IPS-18c (cell line): ENCODE measurements at regions not wholly inside any gene's neighbourhood (a gene's known extent, or its start where the extent isn't known, plus 50 kb on each side); places are given as distances from the start of the nearest gene placed in this dataset.
"Not testable (repeated sequence)": the region's sequence is repeated elsewhere in the genome, so short reads cannot be mapped to it uniquely, and the experiment has no call there.

Experiments used
- H3K4me3 ChIP-seq: 2 replicates; pipeline ENCODE4 v1.7.0; 2013; ENCODE audit warnings: low read depth, mild to moderate bottlenecking, low read length, moderate library complexity; ENCODE audit not compliant: insufficient read depth
- H3K9me3 ChIP-seq: one replicate; pipeline ENCODE4 v1.6.1; 2013; ENCODE audit warnings: mild to moderate bottlenecking, low read length, moderate library complexity; ENCODE audit not compliant: control insufficient read depth, insufficient read depth

DNA sequence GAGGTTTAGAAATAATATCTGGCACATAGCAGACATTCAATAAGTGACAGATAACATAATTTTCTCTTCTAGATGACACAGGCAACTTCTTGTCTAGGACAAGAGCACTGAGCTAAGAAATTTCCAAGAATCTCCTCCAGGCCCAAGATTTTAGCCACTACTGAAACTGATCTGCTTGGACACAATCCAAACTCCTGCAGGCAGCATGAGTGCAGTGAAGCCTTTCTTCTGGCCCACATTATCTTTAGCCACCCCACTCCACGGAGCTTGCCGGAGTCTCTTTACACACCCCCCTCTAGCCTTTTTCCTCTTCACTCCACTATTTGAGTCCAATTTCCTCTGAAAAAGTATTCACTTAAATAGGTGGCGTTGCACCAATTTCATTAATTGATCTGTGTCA, 142.9 kb upstream of the DUSP10 start:
- no peak overlapping the region for H3K4me3 ChIP-seq
- no peaks in the 10 kb centered on the region for H3K9me3 ChIP-seq

DNA sequence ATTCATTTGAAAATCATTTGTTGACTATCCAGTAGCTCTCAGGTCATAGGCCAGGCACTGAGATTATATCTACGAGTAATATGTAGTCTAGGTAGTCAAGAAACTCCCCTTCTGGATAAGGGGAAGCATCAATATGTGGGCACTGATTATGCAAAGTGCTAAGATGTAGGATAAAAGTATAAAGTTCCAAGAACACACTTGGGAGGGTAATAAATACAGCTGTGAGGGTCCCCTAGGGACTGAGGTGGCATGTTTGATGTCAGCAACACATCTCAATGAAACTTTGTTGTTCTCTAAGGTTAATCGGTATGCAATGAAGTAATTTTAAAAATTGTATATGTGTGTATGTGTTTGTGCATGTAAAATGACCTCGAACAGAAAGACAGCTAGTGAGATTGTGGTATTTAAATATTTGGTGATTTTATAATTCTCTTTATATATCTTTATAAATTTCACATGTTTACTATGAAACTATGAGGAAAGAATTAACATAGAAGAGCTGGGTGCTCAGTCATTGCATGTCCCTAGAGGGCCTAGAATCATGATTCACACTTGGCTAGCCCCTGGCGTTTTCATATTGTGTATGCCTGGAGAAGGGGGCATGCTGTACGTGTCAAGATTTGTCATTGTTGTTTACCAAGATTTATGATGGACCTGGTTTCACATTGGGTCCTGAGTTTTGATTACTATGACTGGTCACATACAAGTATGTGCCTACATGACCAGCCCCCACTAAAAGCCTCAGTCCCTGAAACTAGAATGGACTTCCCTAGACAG, 140.1 kb upstream of the DUSP10 start:
- H3K9me3 ChIP-seq = no peaks in the 10 kb centered on the region
- H3K4me3 ChIP-seq = no peak overlapping the region

GRCh38 chr1:221880182-221880581, 138.3 kb upstream of the DUSP10 start:
- H3K9me3 ChIP-seq = no peaks in the 10 kb centered on the region
- no peak overlapping the region for H3K4me3 ChIP-seq

GRCh38 chr1:221878134-221878533, 136.2 kb upstream of the DUSP10 start:
- Histone ChIP-seq H3K9me3 (no peaks in the 10 kb centered on the region), H3K4me3 (no peak overlapping the region)

DNA sequence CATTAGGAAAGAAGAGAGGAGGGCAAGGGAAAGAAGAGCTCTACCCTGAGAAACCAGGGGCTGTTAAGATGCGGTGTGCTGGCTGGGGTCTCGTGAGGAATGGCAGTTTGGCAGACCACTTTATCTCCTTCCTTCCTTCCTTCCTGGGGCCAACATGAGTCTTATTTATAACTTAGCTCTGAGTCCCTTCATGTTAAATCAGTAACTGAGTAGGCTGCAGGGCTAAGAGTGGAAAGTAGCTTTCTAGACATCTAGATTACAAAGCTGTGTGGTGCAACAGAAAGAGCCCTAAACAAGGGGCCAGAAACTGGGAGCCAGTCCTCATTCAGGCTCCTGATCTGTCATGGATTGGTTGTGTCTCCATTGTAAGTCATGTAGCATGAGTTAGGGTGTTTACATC, 135.4 kb upstream of the DUSP10 start:
- no peak overlapping the region for H3K4me3 ChIP-seq
- H3K9me3 ChIP-seq = no peaks in the 10 kb centered on the region

DNA sequence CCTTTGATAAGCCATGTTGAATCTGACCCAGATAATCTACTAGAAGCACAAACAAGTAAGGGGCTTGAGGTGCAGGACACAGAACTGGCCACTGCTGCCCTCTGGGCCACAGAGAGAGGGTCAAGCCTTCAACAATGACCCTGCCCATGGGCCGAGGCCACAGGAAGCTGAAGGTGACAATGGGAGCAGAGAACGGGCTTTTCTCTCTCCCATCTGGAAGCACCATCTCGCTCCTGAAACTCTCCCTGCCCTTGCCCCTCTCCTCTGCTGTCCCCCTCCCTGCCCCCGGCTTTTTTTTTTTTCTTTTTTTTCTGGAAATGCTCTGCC, 133.1 kb upstream of the DUSP10 start:
- no peaks in the 10 kb centered on the region for H3K9me3 ChIP-seq
- no peak overlapping the region for H3K4me3 ChIP-seq

- no peak overlapping the region for H3K4me3 ChIP-seq
Measured at GRCh38 chr1:221874285-221875003, 132.6 kb upstream of the DUSP10 start.

GRCh38 chr1:221873673-221874072, 131.8 kb upstream of the DUSP10 start:
- no peaks in the 10 kb centered on the region for H3K9me3 ChIP-seq
- no peak overlapping the region for H3K4me3 ChIP-seq

More at GRCh38 chr1:221874285-221875003, 132.6 kb upstream of the DUSP10 start:
- H3K9me3 ChIP-seq = no peaks in the 10 kb centered on the region

DNA sequence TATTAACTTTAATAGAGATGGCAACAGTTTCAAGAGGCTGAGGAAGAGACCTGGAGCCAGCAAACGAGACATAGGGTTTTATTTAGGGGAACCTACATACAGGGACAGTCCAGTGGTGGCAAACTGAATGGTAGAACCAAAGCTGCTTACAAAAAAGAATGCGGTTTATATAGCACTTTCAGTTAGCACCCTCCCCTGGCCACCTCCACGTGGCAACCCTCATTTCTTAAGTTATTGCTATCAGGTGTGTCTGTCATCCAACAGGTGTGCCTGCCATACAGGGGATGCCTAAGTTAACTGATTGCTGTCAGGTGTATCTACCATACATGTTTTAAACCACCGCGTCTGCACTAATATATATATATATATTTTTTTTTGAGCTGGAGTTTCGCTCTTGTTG, 129.2 kb upstream of the DUSP10 start:
- Histone ChIP-seq H3K4me3 (no peak overlapping the region), H3K9me3 (no peaks in the 10 kb centered on the region)

GRCh38 chr1:221869779-221870178, 127.9 kb upstream of the DUSP10 start:
- H3K4me3 ChIP-seq = no peak overlapping the region
- H3K9me3 ChIP-seq = no peaks in the 10 kb centered on the region

DNA sequence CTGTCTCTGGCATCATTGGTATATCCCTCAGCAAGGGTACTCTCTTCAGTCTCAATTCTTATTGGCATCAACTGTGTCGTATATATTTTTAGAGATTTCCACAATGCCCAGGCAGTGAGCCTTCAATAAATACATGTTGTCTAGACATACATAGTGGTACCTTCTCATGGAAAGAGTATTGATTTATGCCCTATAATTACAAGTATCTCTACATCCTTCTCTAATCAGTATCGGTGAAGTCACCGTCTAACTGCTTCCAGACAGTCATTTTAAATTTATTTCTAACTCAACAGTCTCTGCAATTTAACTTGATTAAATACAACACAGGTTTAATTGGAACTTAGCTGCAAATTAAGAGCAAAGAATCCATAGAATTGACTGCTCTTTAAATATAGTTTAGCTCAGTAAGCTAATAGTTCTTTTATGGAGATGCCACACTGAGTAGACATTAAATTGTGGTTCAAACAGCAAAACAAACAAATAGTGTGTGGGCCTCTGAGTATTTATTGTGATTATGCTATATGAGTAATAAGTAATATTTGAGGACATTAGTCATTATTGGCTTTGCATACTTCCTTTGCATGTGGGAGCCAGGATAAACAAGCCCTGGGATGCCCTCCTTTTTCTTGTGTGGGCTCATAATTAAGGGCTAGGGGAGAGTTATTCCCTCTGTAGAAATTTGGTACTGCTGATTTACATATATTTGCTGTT, 126.9 kb upstream of the DUSP10 start:
- H3K4me3 ChIP-seq = no peak overlapping the region

DNA sequence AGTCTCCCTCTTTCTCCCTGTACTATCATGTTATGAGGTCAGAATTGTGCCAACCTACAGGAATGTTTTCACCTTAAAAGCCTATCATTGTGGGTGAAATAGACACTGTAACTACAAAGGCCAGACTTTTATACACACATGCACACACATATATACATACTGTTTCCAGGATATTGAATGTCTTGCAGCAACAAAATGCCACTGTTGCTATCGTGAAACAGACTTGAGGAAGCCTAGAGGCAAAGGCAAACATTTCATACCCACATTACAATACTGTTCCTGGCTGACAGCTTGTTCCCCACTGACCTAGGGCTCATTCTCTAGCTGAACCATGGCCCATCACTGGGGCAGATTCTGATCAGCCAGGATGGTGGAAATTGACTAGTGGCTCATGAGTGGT, 125.1 kb upstream of the DUSP10 start:
- Histone ChIP-seq H3K4me3 (no peak overlapping the region), H3K9me3 (no peaks in the 10 kb centered on the region)

More for the DNA sequence above, 126.9 kb upstream of the DUSP10 start:
- no peaks in the 10 kb centered on the region for H3K9me3 ChIP-seq

GRCh38 chr1:221865808-221866207, 123.9 kb upstream of the DUSP10 start:
- H3K9me3 ChIP-seq = no peaks in the 10 kb centered on the region
- H3K4me3 ChIP-seq = no peak overlapping the region

DNA sequence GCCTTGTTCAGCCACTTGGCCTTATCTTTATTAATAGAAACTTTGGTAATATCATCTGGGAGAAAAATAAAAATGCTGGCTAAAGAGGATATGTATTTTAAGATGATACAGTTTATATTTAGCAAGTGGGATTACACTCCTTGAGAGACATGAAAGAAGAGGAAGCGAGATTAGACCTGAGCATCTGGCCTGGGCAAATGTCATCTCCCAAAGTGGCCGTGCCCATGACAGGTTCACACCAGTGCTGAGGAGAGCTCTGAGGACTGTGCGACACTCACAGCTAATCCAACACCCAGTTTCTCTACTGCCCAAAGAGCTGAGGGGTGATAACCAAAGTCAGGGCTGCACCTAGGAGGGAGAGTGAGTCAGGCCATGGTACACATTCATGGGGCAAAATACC, 121.7 kb upstream of the DUSP10 start:
- H3K9me3 ChIP-seq = no peaks in the 10 kb centered on the region

DNA sequence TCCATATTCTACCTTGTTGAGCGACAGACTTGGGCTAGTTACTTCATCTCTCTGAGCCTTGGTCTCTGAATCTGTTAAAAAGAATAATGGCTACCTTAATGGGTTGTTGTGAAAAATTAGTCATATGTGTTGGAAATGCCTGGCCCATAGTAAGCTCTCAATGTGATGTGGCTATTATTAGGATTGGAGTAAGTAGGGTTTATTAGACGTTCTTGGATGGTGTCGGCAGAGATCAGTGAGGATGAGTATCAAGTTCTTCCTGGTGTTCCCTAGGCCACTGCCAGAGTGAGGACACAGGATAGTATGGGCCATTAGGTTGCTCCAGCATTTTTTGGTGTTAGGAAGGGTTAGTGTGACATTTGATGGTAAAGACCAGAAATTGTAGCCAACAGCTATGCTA, 121.1 kb upstream of the DUSP10 start:
- Histone ChIP-seq H3K4me3 (no peak overlapping the region), H3K9me3 (no peaks in the 10 kb centered on the region)

More for the DNA sequence above, 121.7 kb upstream of the DUSP10 start:
- H3K4me3 ChIP-seq = no peak overlapping the region

GRCh38 chr1:221858818-221859611, 117.1 kb upstream of the DUSP10 start:
- no peaks in the 10 kb centered on the region for H3K9me3 ChIP-seq
- no peak overlapping the region for H3K4me3 ChIP-seq

GRCh38 chr1:221857094-221857444, 115.2 kb upstream of the DUSP10 start:
- H3K4me3 ChIP-seq, H3K9me3 ChIP-seq: not testable (repeated sequence)
